Activated CD8-positive, alpha-beta T cell treated with anti-CD3 and anti-CD28 coated beads, Interleukin-2, amount 10 ng/mL, durations not matched to agents 7 days and 5 days (primary cell): ENCODE measurements at regions not wholly inside any gene's neighbourhood (a gene's known extent, or its start where the extent isn't known, plus 50 kb on each side); places are given as distances from the start of the nearest gene placed in this dataset.

Source experiments
- ATAC-seq: fragments of 150-1000 bp; cut with Tn5 transposase; one replicate; pipeline ENCODE4 v1.10.0; 2021; ENCODE audit warnings: moderate library complexity
- CTCF ChIA-PET: fragments of 350-600 bp; sonication (Branson Sonifier 250); formaldehyde crosslinking; loops from one replicate; lab custom pipeline; 2021; ENCODE audit warnings: antibody characterized with exemption; lab: Charles Lee
- POLR2A ChIA-PET: fragments of 350-600 bp; sonication (Branson Sonifier 250); formaldehyde crosslinking; loops from one replicate; lab custom pipeline; 2021; ENCODE audit warnings: antibody characterized with exemption; lab: Charles Lee
- DNase-seq: peaks from one replicate; pipeline ENCODE4 v3.0.0-alpha.2; 2020
- H3K27ac Mint-ChIP-seq: one replicate; pipeline ENCODE4 v1.8.0; 2021; ENCODE audit warnings: mild to moderate bottlenecking, mixed read lengths
- H3K27me3 Mint-ChIP-seq: one replicate; pipeline ENCODE4 v1.8.0; 2021; ENCODE audit warnings: low read depth, mixed read lengths
- H3K36me3 Mint-ChIP-seq: one replicate; pipeline ENCODE4 v1.8.0; 2021; ENCODE audit warnings: low read depth, mixed read lengths
- H3K4me1 Mint-ChIP-seq: one replicate; pipeline ENCODE4 v1.8.0; 2021; ENCODE audit warnings: low read depth, mixed read lengths
- H3K4me3 Mint-ChIP-seq: one replicate; pipeline ENCODE4 v1.8.0; 2021; ENCODE audit warnings: mild to moderate bottlenecking, mixed read lengths
- H3K9me3 Mint-ChIP-seq: one replicate; pipeline ENCODE4 v1.8.0; 2022; ENCODE audit warnings: mixed read lengths; ENCODE audit not compliant: insufficient read depth

- CTCF ChIA-PET = no interaction called here
- ATAC-seq = no peak
- no peaks in the 10 kb centered on the region for H3K27me3 Mint-ChIP-seq
Observed at GRCh38 chr2:56715683-56716082, 531.9 kb downstream of the CCDC85A start.

GRCh38 chr2:56718413-56718812 is 534.6 kb downstream of the CCDC85A start:
- Mint-ChIP-seq H3K27ac (no peak overlapping the region), H3K9me3 (peaks cover 10% of the 10 kb centered on the region), H3K27me3 (no peaks in the 10 kb centered on the region), H3K36me3 (no peaks in the 10 kb centered on the region), H3K4me1 (no peaks in the 10 kb centered on the region), H3K4me3 (no peak overlapping the region)
- DNase-seq (no peak), ATAC-seq (no peak)
- ChIA-PET POLR2A (no interaction called here), CTCF (no interaction called here)

More at GRCh38 chr2:56715683-56716082, 531.9 kb downstream of the CCDC85A start:
- no peaks in the 10 kb centered on the region for H3K36me3 Mint-ChIP-seq
- no peaks in the 10 kb centered on the region for H3K4me1 Mint-ChIP-seq
- no peak overlapping the region for H3K4me3 Mint-ChIP-seq
- peaks cover 14% of the 10 kb centered on the region for H3K9me3 Mint-ChIP-seq
- POLR2A ChIA-PET = no interaction called here
- DNase-seq = no peak
- H3K27ac Mint-ChIP-seq = no peak overlapping the region

GRCh38 chr2:56729212-56729611 is 545.4 kb downstream of the CCDC85A start:
- Mint-ChIP-seq H3K9me3 (no peaks in the 10 kb centered on the region), H3K27me3 (no peaks in the 10 kb centered on the region), H3K27ac (no peak overlapping the region), H3K4me3 (no peak overlapping the region), H3K4me1 (no peaks in the 10 kb centered on the region), H3K36me3 (no peaks in the 10 kb centered on the region)
- no peak for DNase-seq
- no peak for ATAC-seq
- ChIA-PET POLR2A (no interaction called here), CTCF (no interaction called here)

GRCh38 chr2:56732946-56733345 is 549.2 kb downstream of the CCDC85A start:
- no peaks in the 10 kb centered on the region for H3K36me3 Mint-ChIP-seq
- no peaks in the 10 kb centered on the region for H3K27me3 Mint-ChIP-seq
- POLR2A ChIA-PET = no interaction called here
- no peak overlapping the region for H3K27ac Mint-ChIP-seq
- CTCF ChIA-PET = no interaction called here
- H3K4me3 Mint-ChIP-seq = no peak overlapping the region
- no peak for ATAC-seq
- no peaks in the 10 kb centered on the region for H3K4me1 Mint-ChIP-seq
- no peaks in the 10 kb centered on the region for H3K9me3 Mint-ChIP-seq
- no peak for DNase-seq

- H3K27ac Mint-ChIP-seq = no peak overlapping the region
- H3K36me3 Mint-ChIP-seq = no peaks in the 10 kb centered on the region
- no peaks in the 10 kb centered on the region for H3K4me1 Mint-ChIP-seq
- no peak for DNase-seq
- ChIA-PET CTCF (no interaction called here), POLR2A (no interaction called here)
- no peaks in the 10 kb centered on the region for H3K27me3 Mint-ChIP-seq
- no peak for ATAC-seq
- no peaks in the 10 kb centered on the region for H3K9me3 Mint-ChIP-seq
- no peak overlapping the region for H3K4me3 Mint-ChIP-seq
Observed at GRCh38 chr2:56739413-56739812, 555.6 kb downstream of the CCDC85A start.

- ChIA-PET POLR2A (no interaction called here), CTCF (no interaction called here)
- no peaks in the 10 kb centered on the region for H3K4me1 Mint-ChIP-seq
- no peaks in the 10 kb centered on the region for H3K9me3 Mint-ChIP-seq
- no peaks in the 10 kb centered on the region for H3K27me3 Mint-ChIP-seq
- DNase-seq = no peak
- H3K27ac Mint-ChIP-seq = no peak overlapping the region
- no peak overlapping the region for H3K4me3 Mint-ChIP-seq
- H3K36me3 Mint-ChIP-seq = no peaks in the 10 kb centered on the region
- ATAC-seq = no peak
Observed at GRCh38 chr2:56741601-56742102, 557.9 kb downstream of the CCDC85A start.

- ChIA-PET CTCF (no interaction called here), POLR2A (no interaction called here)
- Mint-ChIP-seq H3K4me3 (no peak overlapping the region), H3K36me3 (no peaks in the 10 kb centered on the region), H3K27me3 (no peaks in the 10 kb centered on the region), H3K9me3 (no peaks in the 10 kb centered on the region), H3K27ac (no peak overlapping the region), H3K4me1 (no peaks in the 10 kb centered on the region)
- ATAC-seq (no peak), DNase-seq (no peak)
Observed at GRCh38 chr2:56743807-56744206, 560.0 kb downstream of the CCDC85A start.

GRCh38 chr2:56749152-56749752 is 565.5 kb downstream of the CCDC85A start:
- no peaks in the 10 kb centered on the region for H3K9me3 Mint-ChIP-seq
- no peak overlapping the region for H3K4me3 Mint-ChIP-seq
- H3K36me3 Mint-ChIP-seq = no peaks in the 10 kb centered on the region
- H3K27ac Mint-ChIP-seq = no peak overlapping the region
- POLR2A ChIA-PET = no interaction called here
- no peaks in the 10 kb centered on the region for H3K27me3 Mint-ChIP-seq
- no peaks in the 10 kb centered on the region for H3K4me1 Mint-ChIP-seq
- DNase-seq (no peak), ATAC-seq (no peak)
- CTCF ChIA-PET = interaction anchor here (3.9 kb wide), 1 partner anchor 566 kb away, joined by 13 read pairs; the partner anchor contains the start of gene CCDC85A

GRCh38 chr2:56753182-56753581 is 569.4 kb downstream of the CCDC85A start:
- no peak overlapping the region for H3K27ac Mint-ChIP-seq
- H3K36me3 Mint-ChIP-seq = no peaks in the 10 kb centered on the region
- ATAC-seq = no peak

GRCh38 chr2:56754066-56754615 is 570.4 kb downstream of the CCDC85A start:
- ATAC-seq (no peak), DNase-seq (no peak)

More at GRCh38 chr2:56753182-56753581, 569.4 kb downstream of the CCDC85A start:
- Mint-ChIP-seq H3K27me3 (no peaks in the 10 kb centered on the region), H3K4me3 (no peak overlapping the region), H3K9me3 (peaks cover 10% of the 10 kb centered on the region), H3K4me1 (no peaks in the 10 kb centered on the region)
- POLR2A ChIA-PET = no interaction called here
- CTCF ChIA-PET = no interaction called here
- DNase-seq = no peak

GRCh38 chr2:56754627-56755026 is 570.8 kb downstream of the CCDC85A start:
- no peak for ATAC-seq
- Mint-ChIP-seq H3K9me3 (peaks cover 13% of the 10 kb centered on the region), H3K36me3 (no peaks in the 10 kb centered on the region), H3K27ac (no peak overlapping the region), H3K4me1 (no peaks in the 10 kb centered on the region), H3K27me3 (no peaks in the 10 kb centered on the region), H3K4me3 (no peak overlapping the region)
- no peak for DNase-seq
- POLR2A ChIA-PET = no interaction called here
- CTCF ChIA-PET = no interaction called here

More at GRCh38 chr2:56754066-56754615, 570.4 kb downstream of the CCDC85A start:
- Mint-ChIP-seq H3K9me3 (peaks cover 13% of the 10 kb centered on the region), H3K4me3 (no peak overlapping the region), H3K27me3 (no peaks in the 10 kb centered on the region), H3K4me1 (no peaks in the 10 kb centered on the region), H3K36me3 (no peaks in the 10 kb centered on the region), H3K27ac (no peak overlapping the region)
- ChIA-PET CTCF (no interaction called here), POLR2A (no interaction called here)

- CTCF ChIA-PET = no interaction called here
- Mint-ChIP-seq H3K4me3 (no peak overlapping the region), H3K27me3 (no peaks in the 10 kb centered on the region), H3K27ac (no peak overlapping the region), H3K9me3 (peaks cover 21% of the 10 kb centered on the region), H3K36me3 (no peaks in the 10 kb centered on the region), H3K4me1 (no peaks in the 10 kb centered on the region)
- POLR2A ChIA-PET = no interaction called here
- ATAC-seq = no peak
- DNase-seq = no peak
Observed at GRCh38 chr2:56757884-56758545, 574.2 kb downstream of the CCDC85A start.
